ENCODE measurements at regions not wholly inside any gene's neighbourhood (a gene's known extent, or its start where the extent isn't known, plus 50 kb on each side); places are given as distances from the start of the nearest gene placed in this dataset.

- 20 to 24% methylated on average over 27 of the region's 27 CpGs for WGBS, 2 experiments
- Histone ChIP-seq H3K27ac (ENCODE audit: insufficient read depth, low read depth, low read length, poor library complexity, severe bottlenecking) (no peak overlapping the region), H3K36me3 (ENCODE audit: control insufficient read depth, insufficient read depth, low read length) (no peaks in the 10 kb centered on the region), H3K27me3 (ENCODE audit: control insufficient read depth, insufficient read depth, low read length, poor library complexity, severe bottlenecking) (peaks cover 40% of the 10 kb centered on the region), H3K4me3 (ENCODE audit: insufficient read depth, low read depth, low read length) (peak overlapping the region; percentile 31), H3K4me1 (ENCODE audit: control insufficient read depth, insufficient read depth, low read length) (no peaks in the 10 kb centered on the region), H3K9me3 (ENCODE audit: control insufficient read depth, low read length) (peaks cover 2% of the 10 kb centered on the region)
These were observed 83.7 kb downstream of the TNFAIP2 start for GRCh38 chr14:103206836-103207387.

DNA sequence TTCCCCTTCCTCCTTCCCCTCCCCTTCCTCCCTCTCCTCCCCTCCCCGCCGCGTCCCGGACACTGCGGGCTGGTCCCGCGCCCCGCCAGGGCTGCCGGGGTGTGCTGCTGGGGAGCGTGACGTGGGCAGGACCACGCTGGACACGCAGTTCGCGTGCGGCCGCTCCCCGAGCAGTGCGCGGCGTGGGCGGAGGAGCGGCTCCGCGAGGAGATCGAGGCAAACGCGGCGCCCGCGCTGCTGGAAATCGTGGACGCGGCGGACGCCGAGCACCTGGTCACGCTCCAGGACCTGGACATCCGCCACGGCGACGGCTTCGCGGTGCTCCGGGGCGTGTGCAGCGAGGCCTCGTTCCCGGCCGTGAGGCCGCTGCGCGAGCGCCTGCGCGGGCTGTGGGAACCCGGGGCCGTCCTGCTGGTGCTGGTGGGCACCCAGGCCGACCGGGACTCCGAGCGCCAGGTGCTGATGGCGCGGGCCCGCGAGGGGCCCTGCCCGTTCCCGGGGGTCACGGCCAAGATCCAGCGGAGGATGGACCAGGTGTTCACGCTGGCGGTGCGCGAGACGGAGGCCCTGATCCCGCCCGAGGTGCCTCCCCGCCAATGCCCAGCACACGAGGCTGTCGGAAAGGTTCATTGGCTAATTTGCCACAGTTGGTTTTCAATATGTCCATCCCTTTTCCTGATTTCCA is 84.3 kb downstream of the TNFAIP2 start:
- peaks cover 40% of the 10 kb centered on the region for H3K27me3 ChIP-seq (ENCODE audit: control insufficient read depth, insufficient read depth, low read length, poor library complexity, severe bottlenecking)
- H3K9me3 ChIP-seq (ENCODE audit: control insufficient read depth, low read length) = peaks cover 2% of the 10 kb centered on the region
- H3K4me1 ChIP-seq (ENCODE audit: control insufficient read depth, insufficient read depth, low read length) = no peaks in the 10 kb centered on the region
- H3K27ac ChIP-seq (ENCODE audit: insufficient read depth, low read depth, low read length, poor library complexity, severe bottlenecking) = no peak overlapping the region
- H3K36me3 ChIP-seq (ENCODE audit: control insufficient read depth, insufficient read depth, low read length) = no peaks in the 10 kb centered on the region
- peak overlapping the region; percentile 31 for H3K4me3 ChIP-seq (ENCODE audit: insufficient read depth, low read depth, low read length)
- WGBS, 2 experiments = 3% methylated on average over 80 of the region's 80 CpGs

GRCh38 chr14:103209054-103209453 is 85.8 kb downstream of the TNFAIP2 start:
- H3K27ac ChIP-seq (ENCODE audit: insufficient read depth, low read depth, low read length, poor library complexity, severe bottlenecking) = no peak overlapping the region
- H3K4me3 ChIP-seq (ENCODE audit: insufficient read depth, low read depth, low read length) = no peak overlapping the region
- WGBS, 2 experiments = 30 to 37% methylated on average over 3 to 4 of the region's 4 CpGs

GRCh38 chr14:103209506-103209905 is 86.2 kb downstream of the TNFAIP2 start:
- Histone ChIP-seq H3K27me3 (ENCODE audit: control insufficient read depth, insufficient read depth, low read length, poor library complexity, severe bottlenecking) (peaks cover 40% of the 10 kb centered on the region), H3K4me3 (ENCODE audit: insufficient read depth, low read depth, low read length) (no peak overlapping the region), H3K9me3 (ENCODE audit: control insufficient read depth, low read length) (peaks cover 2% of the 10 kb centered on the region), H3K36me3 (ENCODE audit: control insufficient read depth, insufficient read depth, low read length) (no peaks in the 10 kb centered on the region), H3K27ac (ENCODE audit: insufficient read depth, low read depth, low read length, poor library complexity, severe bottlenecking) (no peak overlapping the region), H3K4me1 (ENCODE audit: control insufficient read depth, insufficient read depth, low read length) (no peaks in the 10 kb centered on the region)
- WGBS, 2 experiments = 88 to 94% methylated on average over 3 of the region's 3 CpGs

More at GRCh38 chr14:103209054-103209453, 85.8 kb downstream of the TNFAIP2 start:
- Histone ChIP-seq H3K36me3 (ENCODE audit: control insufficient read depth, insufficient read depth, low read length) (no peaks in the 10 kb centered on the region), H3K9me3 (ENCODE audit: control insufficient read depth, low read length) (peaks cover 2% of the 10 kb centered on the region), H3K27me3 (ENCODE audit: control insufficient read depth, insufficient read depth, low read length, poor library complexity, severe bottlenecking) (peaks cover 40% of the 10 kb centered on the region), H3K4me1 (ENCODE audit: control insufficient read depth, insufficient read depth, low read length) (no peaks in the 10 kb centered on the region)

GRCh38 chr14:103213331-103213730 is 90.1 kb downstream of the TNFAIP2 start:
- Histone ChIP-seq H3K27ac (ENCODE audit: insufficient read depth, low read depth, low read length, poor library complexity, severe bottlenecking) (no peak overlapping the region), H3K4me1 (ENCODE audit: control insufficient read depth, insufficient read depth, low read length) (no peaks in the 10 kb centered on the region), H3K27me3 (ENCODE audit: control insufficient read depth, insufficient read depth, low read length, poor library complexity, severe bottlenecking) (peaks cover 19% of the 10 kb centered on the region)

DNA sequence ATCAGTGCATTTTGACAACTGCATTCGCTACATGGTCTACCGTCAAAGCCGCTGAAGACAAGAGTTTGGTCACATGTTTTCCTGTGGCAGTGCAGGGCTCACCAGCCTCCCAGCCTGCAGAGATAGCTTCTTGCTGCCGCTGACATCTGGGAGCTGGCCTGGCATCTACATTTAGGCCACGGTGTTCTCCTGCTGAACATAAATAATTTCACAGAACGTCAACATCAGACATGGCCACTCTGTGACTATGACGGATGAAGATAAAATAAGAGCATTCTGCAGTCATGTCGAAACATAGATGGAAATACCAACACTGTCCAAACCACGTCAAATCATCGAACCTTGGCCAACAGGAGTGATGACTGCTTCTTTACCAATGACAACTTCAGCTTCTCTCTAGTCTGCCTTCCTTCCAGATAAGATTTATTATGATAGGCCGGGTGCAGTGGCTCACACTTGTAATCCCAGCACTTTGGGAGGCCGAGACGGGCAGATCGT is 91.2 kb downstream of the TNFAIP2 start:
- Histone ChIP-seq H3K4me1 (ENCODE audit: control insufficient read depth, insufficient read depth, low read length) (no peaks in the 10 kb centered on the region), H3K9me3 (ENCODE audit: control insufficient read depth, low read length) (no peaks in the 10 kb centered on the region), H3K36me3 (ENCODE audit: control insufficient read depth, insufficient read depth, low read length) (no peaks in the 10 kb centered on the region), H3K4me3 (ENCODE audit: insufficient read depth, low read depth, low read length) (no peak overlapping the region), H3K27me3 (ENCODE audit: control insufficient read depth, insufficient read depth, low read length, poor library complexity, severe bottlenecking) (peaks cover 14% of the 10 kb centered on the region), H3K27ac (ENCODE audit: insufficient read depth, low read depth, low read length, poor library complexity, severe bottlenecking) (no peak overlapping the region)
- WGBS, 2 experiments = 91 to 94% methylated on average over 14 of the region's 14 CpGs

More at GRCh38 chr14:103213331-103213730, 90.1 kb downstream of the TNFAIP2 start:
- H3K36me3 ChIP-seq (ENCODE audit: control insufficient read depth, insufficient read depth, low read length) = no peaks in the 10 kb centered on the region
- WGBS, 2 experiments = 86 to 90% methylated on average over 2 of the region's 2 CpGs
- H3K9me3 ChIP-seq (ENCODE audit: control insufficient read depth, low read length) = no peaks in the 10 kb centered on the region
- no peak overlapping the region for H3K4me3 ChIP-seq (ENCODE audit: insufficient read depth, low read depth, low read length)

GRCh38 chr14:103216399-103216798 is 93.1 kb downstream of the TNFAIP2 start:
- Histone ChIP-seq H3K27ac (ENCODE audit: insufficient read depth, low read depth, low read length, poor library complexity, severe bottlenecking) (no peak overlapping the region), H3K9me3 (ENCODE audit: control insufficient read depth, low read length) (no peaks in the 10 kb centered on the region), H3K27me3 (ENCODE audit: control insufficient read depth, insufficient read depth, low read length, poor library complexity, severe bottlenecking) (peaks cover 26% of the 10 kb centered on the region), H3K4me3 (ENCODE audit: insufficient read depth, low read depth, low read length) (no peak overlapping the region), H3K4me1 (ENCODE audit: control insufficient read depth, insufficient read depth, low read length) (no peaks in the 10 kb centered on the region), H3K36me3 (ENCODE audit: control insufficient read depth, insufficient read depth, low read length) (no peaks in the 10 kb centered on the region)
- whole genome bisulfite sequencing, 2 experiments = 90 to 94% methylated on average over 10 of the region's 10 CpGs

GRCh38 chr14:103216857-103217256 is 93.6 kb downstream of the TNFAIP2 start:
- H3K4me1 ChIP-seq (ENCODE audit: control insufficient read depth, insufficient read depth, low read length) = no peaks in the 10 kb centered on the region
- no peaks in the 10 kb centered on the region for H3K36me3 ChIP-seq (ENCODE audit: control insufficient read depth, insufficient read depth, low read length)
- H3K27ac ChIP-seq (ENCODE audit: insufficient read depth, low read depth, low read length, poor library complexity, severe bottlenecking) = no peak overlapping the region
- WGBS, 2 experiments = 80 to 82% methylated on average over 5 of the region's 5 CpGs
- H3K27me3 ChIP-seq (ENCODE audit: control insufficient read depth, insufficient read depth, low read length, poor library complexity, severe bottlenecking) = peaks cover 30% of the 10 kb centered on the region
- H3K4me3 ChIP-seq (ENCODE audit: insufficient read depth, low read depth, low read length) = no peak overlapping the region
- H3K9me3 ChIP-seq (ENCODE audit: control insufficient read depth, low read length) = no peaks in the 10 kb centered on the region

DNA sequence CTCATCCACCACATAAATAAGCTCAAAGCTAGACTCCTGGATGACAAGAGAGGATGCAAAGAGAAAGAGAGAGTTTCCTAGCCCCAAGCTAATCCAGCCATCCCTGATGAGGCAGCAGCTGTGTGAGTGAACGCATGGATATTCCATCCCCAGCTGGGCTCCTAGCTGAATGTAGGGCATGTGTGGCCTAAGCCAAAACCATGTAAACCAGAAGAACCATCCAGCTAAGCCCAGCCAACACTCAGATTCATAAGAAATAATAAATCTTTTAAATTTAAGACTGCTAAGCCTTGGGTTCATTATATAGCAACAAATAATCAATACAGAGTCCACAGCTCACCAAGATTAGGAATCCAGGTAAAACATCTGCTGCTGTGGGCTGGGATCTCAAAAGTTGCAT is 94.3 kb downstream of the TNFAIP2 start:
- no peaks in the 10 kb centered on the region for H3K9me3 ChIP-seq (ENCODE audit: control insufficient read depth, low read length)
- no peaks in the 10 kb centered on the region for H3K36me3 ChIP-seq (ENCODE audit: control insufficient read depth, insufficient read depth, low read length)
- H3K4me3 ChIP-seq (ENCODE audit: insufficient read depth, low read depth, low read length) = no peak overlapping the region
- peaks cover 35% of the 10 kb centered on the region for H3K27me3 ChIP-seq (ENCODE audit: control insufficient read depth, insufficient read depth, low read length, poor library complexity, severe bottlenecking)
- no peak overlapping the region for H3K27ac ChIP-seq (ENCODE audit: insufficient read depth, low read depth, low read length, poor library complexity, severe bottlenecking)
- no peaks in the 10 kb centered on the region for H3K4me1 ChIP-seq (ENCODE audit: control insufficient read depth, insufficient read depth, low read length)
- WGBS, 2 experiments = 97 to 100% methylated on average over 1 of the region's 1 CpG

GRCh38 chr14:103220134-103220981 is 97.1 kb downstream of the TNFAIP2 start:
- peaks cover 39% of the 10 kb centered on the region for H3K27me3 ChIP-seq (ENCODE audit: control insufficient read depth, insufficient read depth, low read length, poor library complexity, severe bottlenecking)
- no peaks in the 10 kb centered on the region for H3K36me3 ChIP-seq (ENCODE audit: control insufficient read depth, insufficient read depth, low read length)
- peak overlapping the region; percentile 35 for H3K4me3 ChIP-seq (ENCODE audit: insufficient read depth, low read depth, low read length)
- no peak overlapping the region for H3K27ac ChIP-seq (ENCODE audit: insufficient read depth, low read depth, low read length, poor library complexity, severe bottlenecking)
- 22 to 26% methylated on average over 92 of the region's 92 CpGs for WGBS, 2 experiments
- H3K4me1 ChIP-seq (ENCODE audit: control insufficient read depth, insufficient read depth, low read length) = no peaks in the 10 kb centered on the region
- no peaks in the 10 kb centered on the region for H3K9me3 ChIP-seq (ENCODE audit: control insufficient read depth, low read length)

All from ectodermal cell (in vitro differentiated cells).